SK-N-MC (cell line): ENCODE measurements at regions not wholly inside any gene's neighbourhood (a gene's known extent, or its start where the extent isn't known, plus 50 kb on each side); places are given as distances from the start of the nearest gene placed in this dataset.

Experiments used
- EZH2 ChIP-seq: fragments of 200-600 bp; sonication (generic); IDR thresholded peaks from one replicate; pipeline ENCODE4 v1.6.1; 2017; ENCODE audit warnings: antibody characterized with exemption
- POLR2AphosphoS5 ChIP-seq: IDR thresholded peaks from 2 replicates; pipeline ENCODE4 v1.6.1; 2012; ENCODE audit warnings: mild to moderate bottlenecking, low read depth, low read length, borderline replicate concordance

DNA sequence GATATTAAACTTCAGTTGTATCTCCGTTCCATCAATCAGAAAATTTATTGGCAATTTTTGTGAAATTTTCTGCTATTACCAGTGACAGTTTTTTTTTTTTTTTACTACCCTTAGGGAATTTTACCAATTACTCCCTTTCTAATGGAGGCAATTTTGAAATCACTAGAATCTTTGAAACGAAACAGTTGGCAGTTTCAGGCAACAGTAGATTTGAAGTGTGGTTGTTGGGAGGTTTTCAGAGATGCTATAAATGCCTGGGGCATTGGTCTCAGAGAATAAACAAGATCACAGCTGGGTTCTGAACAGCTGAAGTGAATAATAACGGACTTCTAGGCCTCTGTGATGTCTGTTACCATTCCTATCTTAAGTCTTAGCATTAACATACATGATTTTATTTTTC lies 535.9 kb upstream of the POT1 start:
- TF ChIP-seq POLR2AphosphoS5: no peak
- no peak for TF ChIP-seq EZH2
